IPS-18a (cell line): ENCODE measurements at regions not wholly inside any gene's neighbourhood (a gene's known extent, or its start where the extent isn't known, plus 50 kb on each side); places are given as distances from the start of the nearest gene placed in this dataset.
"Not testable (repeated sequence)": the region's sequence is repeated elsewhere in the genome, so short reads cannot be mapped to it uniquely, and the experiment has no call there.

Experiments
- H3K27ac ChIP-seq: one replicate; pipeline ENCODE4 v1.5.1; 2013; ENCODE audit warnings: low read length
- H3K27me3 ChIP-seq: one replicate; pipeline ENCODE4 v1.6.1; 2013; ENCODE audit warnings: mild to moderate bottlenecking, low read length; ENCODE audit not compliant: control insufficient read depth, insufficient read depth
- H3K36me3 ChIP-seq: one replicate; pipeline ENCODE4 v1.6.1; 2013; ENCODE audit warnings: low read depth, low read length; ENCODE audit not compliant: control insufficient read depth
- H3K4me1 ChIP-seq: one replicate; pipeline ENCODE4 v1.6.1; 2013; ENCODE audit warnings: low read depth, low read length; ENCODE audit not compliant: control insufficient read depth
- H3K4me3 ChIP-seq: one replicate; pipeline ENCODE4 v1.5.1; 2013; ENCODE audit warnings: low read length
- H3K9ac ChIP-seq: one replicate; pipeline ENCODE4 v1.6.1; 2013; ENCODE audit warnings: mild to moderate bottlenecking, low read length, moderate library complexity
- H3K9me3 ChIP-seq: one replicate; pipeline ENCODE4 v1.6.1; 2013; ENCODE audit warnings: low read depth, low read length; ENCODE audit not compliant: control insufficient read depth

- Histone ChIP-seq H3K27ac (no peak overlapping the region), H3K4me1 (no peaks in the 10 kb centered on the region), H3K27me3 (no peaks in the 10 kb centered on the region), H3K36me3 (no peaks in the 10 kb centered on the region), H3K9me3 (no peaks in the 10 kb centered on the region), H3K9ac (no peak overlapping the region), H3K4me3 (no peak overlapping the region)
Measured at GRCh38 chr14:23763394-23763793, 127.2 kb downstream of the DHRS2 start.

- no peak overlapping the region for H3K27ac ChIP-seq
- H3K36me3 ChIP-seq: no peaks in the 10 kb centered on the region
- H3K4me1 ChIP-seq: no peaks in the 10 kb centered on the region
- H3K27me3 ChIP-seq: no peaks in the 10 kb centered on the region
- no peak overlapping the region for H3K9ac ChIP-seq
- H3K4me3 ChIP-seq: no peak overlapping the region
- H3K9me3 ChIP-seq: no peaks in the 10 kb centered on the region
Measured at GRCh38 chr14:23766737-23767401, 130.7 kb downstream of the DHRS2 start.

- H3K9me3 ChIP-seq, H3K4me1 ChIP-seq, H3K36me3 ChIP-seq, H3K9ac ChIP-seq, H3K27me3 ChIP-seq, H3K27ac ChIP-seq, H3K4me3 ChIP-seq: not testable (repeated sequence)
Measured at GRCh38 chr14:23769221-23769728, 133.1 kb downstream of the DHRS2 start.

- Histone ChIP-seq H3K4me3 (no peak overlapping the region), H3K27me3 (no peaks in the 10 kb centered on the region), H3K4me1 (no peaks in the 10 kb centered on the region), H3K9me3 (no peaks in the 10 kb centered on the region), H3K9ac (no peak overlapping the region), H3K27ac (no peak overlapping the region), H3K36me3 (no peaks in the 10 kb centered on the region)
Measured at GRCh38 chr14:23773981-23774380, 137.8 kb downstream of the DHRS2 start.

GRCh38 chr14:23776296-23776695, 140.1 kb downstream of the DHRS2 start:
- Histone ChIP-seq H3K4me1 (no peaks in the 10 kb centered on the region), H3K27me3 (no peaks in the 10 kb centered on the region), H3K9ac (no peak overlapping the region), H3K36me3 (no peaks in the 10 kb centered on the region), H3K4me3 (no peak overlapping the region), H3K27ac (no peak overlapping the region), H3K9me3 (no peaks in the 10 kb centered on the region)

- Histone ChIP-seq H3K4me3 (no peak overlapping the region), H3K27ac (no peak overlapping the region), H3K9me3 (no peaks in the 10 kb centered on the region), H3K27me3 (no peaks in the 10 kb centered on the region), H3K9ac (no peak overlapping the region), H3K4me1 (no peaks in the 10 kb centered on the region), H3K36me3 (no peaks in the 10 kb centered on the region)
Measured at GRCh38 chr14:23785208-23785607, 149.0 kb downstream of the DHRS2 start.

GRCh38 chr14:23787436-23787835, 151.3 kb downstream of the DHRS2 start:
- H3K9me3 ChIP-seq: no peaks in the 10 kb centered on the region
- no peak overlapping the region for H3K9ac ChIP-seq
- no peak overlapping the region for H3K4me3 ChIP-seq
- no peaks in the 10 kb centered on the region for H3K27me3 ChIP-seq
- H3K27ac ChIP-seq: no peak overlapping the region
- no peaks in the 10 kb centered on the region for H3K36me3 ChIP-seq
- no peaks in the 10 kb centered on the region for H3K4me1 ChIP-seq

GRCh38 chr14:23789696-23790095, 153.5 kb downstream of the DHRS2 start:
- Histone ChIP-seq H3K36me3 (no peaks in the 10 kb centered on the region), H3K4me3 (no peak overlapping the region), H3K9me3 (no peaks in the 10 kb centered on the region), H3K4me1 (no peaks in the 10 kb centered on the region), H3K27me3 (no peaks in the 10 kb centered on the region), H3K27ac (no peak overlapping the region), H3K9ac (no peak overlapping the region)

GRCh38 chr14:23793532-23793931, 157.4 kb downstream of the DHRS2 start:
- Histone ChIP-seq H3K4me3 (no peak overlapping the region), H3K36me3 (no peaks in the 10 kb centered on the region), H3K9me3 (no peaks in the 10 kb centered on the region), H3K4me1 (no peaks in the 10 kb centered on the region), H3K27ac (no peak overlapping the region), H3K9ac (no peak overlapping the region), H3K27me3 (no peaks in the 10 kb centered on the region)

GRCh38 chr14:23800811-23801210, 152.8 kb upstream of the DHRS4 start:
- no peaks in the 10 kb centered on the region for H3K4me1 ChIP-seq
- H3K27me3 ChIP-seq: no peaks in the 10 kb centered on the region
- H3K27ac ChIP-seq: no peak overlapping the region
- H3K9ac ChIP-seq: no peak overlapping the region
- no peaks in the 10 kb centered on the region for H3K9me3 ChIP-seq
- H3K36me3 ChIP-seq: no peaks in the 10 kb centered on the region
- no peak overlapping the region for H3K4me3 ChIP-seq

- Histone ChIP-seq H3K4me3 (no peak overlapping the region), H3K9ac (no peak overlapping the region), H3K36me3 (no peaks in the 10 kb centered on the region), H3K27me3 (no peaks in the 10 kb centered on the region), H3K9me3 (no peaks in the 10 kb centered on the region), H3K4me1 (no peaks in the 10 kb centered on the region), H3K27ac (no peak overlapping the region)
Measured at GRCh38 chr14:23801766-23802165, 151.8 kb upstream of the DHRS4 start.

GRCh38 chr14:23804817-23805216, 148.8 kb upstream of the DHRS4 start:
- no peaks in the 10 kb centered on the region for H3K9me3 ChIP-seq
- no peak overlapping the region for H3K9ac ChIP-seq
- H3K4me3 ChIP-seq: no peak overlapping the region
- H3K27ac ChIP-seq: no peak overlapping the region
- no peaks in the 10 kb centered on the region for H3K4me1 ChIP-seq
- H3K36me3 ChIP-seq: no peaks in the 10 kb centered on the region
- no peaks in the 10 kb centered on the region for H3K27me3 ChIP-seq
